ENCODE measurements at regions not wholly inside any gene's neighbourhood (a gene's known extent, or its start where the extent isn't known, plus 50 kb on each side); places are given as distances from the start of the nearest gene placed in this dataset.
"Not testable (repeated sequence)": the region's sequence is repeated elsewhere in the genome, so short reads cannot be mapped to it uniquely, and the experiment has no call there.

GRCh38 chr9:38895227-38895626 is 175.3 kb upstream of the FAM240B start:
- TF ChIP-seq, protein P1, sequence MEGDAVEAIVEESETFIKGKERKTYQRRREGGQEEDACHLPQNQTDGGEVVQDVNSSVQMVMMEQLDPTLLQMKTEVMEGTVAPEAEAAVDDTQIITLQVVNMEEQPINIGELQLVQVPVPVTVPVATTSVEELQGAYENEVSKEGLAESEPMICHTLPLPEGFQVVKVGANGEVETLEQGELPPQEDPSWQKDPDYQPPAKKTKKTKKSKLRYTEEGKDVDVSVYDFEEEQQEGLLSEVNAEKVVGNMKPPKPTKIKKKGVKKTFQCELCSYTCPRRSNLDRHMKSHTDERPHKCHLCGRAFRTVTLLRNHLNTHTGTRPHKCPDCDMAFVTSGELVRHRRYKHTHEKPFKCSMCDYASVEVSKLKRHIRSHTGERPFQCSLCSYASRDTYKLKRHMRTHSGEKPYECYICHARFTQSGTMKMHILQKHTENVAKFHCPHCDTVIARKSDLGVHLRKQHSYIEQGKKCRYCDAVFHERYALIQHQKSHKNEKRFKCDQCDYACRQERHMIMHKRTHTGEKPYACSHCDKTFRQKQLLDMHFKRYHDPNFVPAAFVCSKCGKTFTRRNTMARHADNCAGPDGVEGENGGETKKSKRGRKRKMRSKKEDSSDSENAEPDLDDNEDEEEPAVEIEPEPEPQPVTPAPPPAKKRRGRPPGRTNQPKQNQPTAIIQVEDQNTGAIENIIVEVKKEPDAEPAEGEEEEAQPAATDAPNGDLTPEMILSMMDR (IDR thresholded peaks at IDR 0.05), result not testable (repeated sequence)
- TF ChIP-seq POLR2AphosphoS5, POLR2A, EP300 (IDR thresholded peaks at IDR 0.05): not testable (repeated sequence)
